BJ (cell line): ENCODE measurements at regions not wholly inside any gene's neighbourhood (a gene's known extent, or its start where the extent isn't known, plus 50 kb on each side); places are given as distances from the start of the nearest gene placed in this dataset.

ENCODE experiments used
- CTCF ChIA-PET: fragments of 350-600 bp; formaldehyde crosslinking; extraction: SDS; loops from one replicate; lab custom pipeline; 2021; ENCODE audit warnings: antibody characterized with exemption, inconsistent platforms; lab: Yijun Ruan, JAX
- POLR2A ChIA-PET: fragments of 300-600 bp; sonication (Branson Sonifier 250); formaldehyde crosslinking; extraction: SDS; loops from one replicate; lab custom pipeline; 2021; ENCODE audit warnings: antibody characterized with exemption; lab: Charles Lee
- DNase-seq: peaks from one replicate; pipeline ENCODE4 v3.0.0-alpha.2; 2011; ENCODE audit warnings: low read depth
- H3K27me3 ChIP-seq: 2 replicates; pipeline ENCODE4 v1.6.0; 2011; ENCODE audit warnings: low read length; ENCODE audit not compliant: control insufficient read depth, insufficient read depth
- H3K36me3 ChIP-seq: 2 replicates; pipeline ENCODE4 v1.5.1; 2011; ENCODE audit warnings: low read length; ENCODE audit not compliant: control insufficient read depth, insufficient read depth
- H3K4me3 ChIP-seq: 2 replicates; pipeline ENCODE4 v1.5.1; 2011; ENCODE audit warnings: low read depth, mild to moderate bottlenecking, control low read depth, low read length
- CTCF ChIP-seq: IDR thresholded peaks from 2 replicates; pipeline ENCODE4 v1.5.1; 2011; ENCODE audit warnings: low read depth, mild to moderate bottlenecking, control low read depth, inconsistent platforms, low read length, moderate library complexity; ENCODE audit not compliant: insufficient read depth

GRCh38 chr3:144107923-144108322, 136.3 kb downstream of the DIPK2A start:
- H3K4me3 ChIP-seq: no peak overlapping the region
- ChIA-PET CTCF (no interaction called here), POLR2A (no interaction called here)
- H3K36me3 ChIP-seq: no peaks in the 10 kb centered on the region
- TF ChIP-seq CTCF: no peak
- H3K27me3 ChIP-seq: no peaks in the 10 kb centered on the region
- no peak for DNase-seq

DNA sequence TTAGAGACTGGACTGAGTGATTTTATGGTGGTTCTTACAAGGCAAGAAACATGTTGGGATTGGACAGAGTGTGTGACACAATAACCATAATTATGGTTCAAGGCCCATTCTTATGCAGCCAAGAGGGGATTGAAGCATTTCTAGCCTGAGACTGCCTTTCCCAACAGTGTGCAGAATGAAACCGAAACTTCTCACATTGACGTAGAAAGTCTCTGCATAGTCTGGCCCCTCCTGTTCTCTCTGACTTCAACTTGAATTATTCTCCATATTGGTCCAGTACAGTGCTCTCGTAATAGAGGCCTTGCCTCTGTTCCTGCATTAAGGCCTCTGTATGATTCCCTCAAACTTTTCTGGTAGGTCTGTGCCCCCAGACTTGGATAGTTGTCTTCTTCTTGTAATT, 138.3 kb downstream of the DIPK2A start:
- no peaks in the 10 kb centered on the region for H3K36me3 ChIP-seq
- ChIA-PET POLR2A (no interaction called here), CTCF (no interaction called here)
- DNase-seq: no peak
- TF ChIP-seq CTCF: no peak
- no peaks in the 10 kb centered on the region for H3K27me3 ChIP-seq
- H3K4me3 ChIP-seq: no peak overlapping the region

DNA sequence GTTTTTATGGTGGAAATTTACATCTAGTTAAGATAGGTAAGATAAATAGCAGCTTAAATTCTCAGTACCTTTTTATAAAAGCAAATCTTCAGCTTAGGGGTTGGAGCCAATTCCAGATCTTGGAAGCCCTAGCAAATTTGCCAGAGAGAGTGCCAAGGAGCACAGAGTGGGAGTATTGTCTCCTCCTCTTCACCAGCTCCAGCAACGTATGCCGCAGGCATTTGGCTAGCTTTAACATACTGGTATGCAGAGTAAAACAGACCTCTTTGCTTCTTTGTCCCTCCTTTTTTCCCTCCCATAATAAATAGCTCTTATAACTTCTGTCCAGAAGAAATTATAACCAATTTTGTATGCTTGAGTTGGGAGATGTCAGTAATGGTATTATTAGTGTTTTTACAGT, 140.4 kb downstream of the DIPK2A start:
- POLR2A ChIA-PET: no interaction called here
- CTCF ChIA-PET: no interaction called here
- DNase-seq: no peak
- Histone ChIP-seq H3K27me3 (no peaks in the 10 kb centered on the region), H3K36me3 (no peaks in the 10 kb centered on the region), H3K4me3 (no peak overlapping the region)
- no peak for TF ChIP-seq CTCF

DNA sequence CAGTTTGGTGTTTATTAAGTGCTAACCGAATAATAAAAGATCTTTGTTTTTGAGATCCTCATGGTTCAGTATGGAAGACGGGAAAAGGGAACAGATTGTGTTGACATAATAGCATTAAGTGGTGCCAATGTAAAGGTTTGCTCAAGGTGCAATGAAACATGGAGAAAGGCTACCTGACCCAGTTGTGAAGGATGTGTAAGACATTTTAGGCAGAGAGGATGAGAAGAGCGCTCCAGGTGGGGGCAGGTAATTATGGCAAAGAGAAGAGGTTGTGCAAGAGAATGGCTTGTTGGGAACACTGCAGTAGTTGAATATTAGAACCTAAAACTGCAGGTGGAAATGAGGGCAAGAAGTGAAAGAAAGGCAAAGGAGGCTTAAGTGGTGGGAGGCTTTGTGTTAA, 140.8 kb downstream of the DIPK2A start:
- ChIA-PET CTCF (no interaction called here), POLR2A (no interaction called here)
- Histone ChIP-seq H3K36me3 (no peaks in the 10 kb centered on the region), H3K4me3 (no peak overlapping the region), H3K27me3 (no peaks in the 10 kb centered on the region)
- no peak for TF ChIP-seq CTCF
- DNase-seq: no peak

GRCh38 chr3:144114767-144115166, 143.1 kb downstream of the DIPK2A start:
- POLR2A ChIA-PET: no interaction called here

More at GRCh38 chr3:144114767-144115166, 143.1 kb downstream of the DIPK2A start:
- H3K36me3 ChIP-seq: no peaks in the 10 kb centered on the region
- TF ChIP-seq CTCF: no peak
- CTCF ChIA-PET: interaction anchor here (0.6 kb wide), 1 partner anchor 50 kb away, joined by 3 read pairs; no protein-coding TSS in a partner anchor
- H3K27me3 ChIP-seq: no peaks in the 10 kb centered on the region
- H3K4me3 ChIP-seq: no peak overlapping the region
- no peak for DNase-seq
